ENCODE measurements at regions not wholly inside any gene's neighbourhood (a gene's known extent, or its start where the extent isn't known, plus 50 kb on each side); places are given as distances from the start of the nearest gene placed in this dataset.

- POLR2A ChIA-PET (ENCODE audit: low non-redundant PET) = no interaction called here
- no peak overlapping the region for H3K27ac ChIP-seq
- TF ChIP-seq, protein P1, sequence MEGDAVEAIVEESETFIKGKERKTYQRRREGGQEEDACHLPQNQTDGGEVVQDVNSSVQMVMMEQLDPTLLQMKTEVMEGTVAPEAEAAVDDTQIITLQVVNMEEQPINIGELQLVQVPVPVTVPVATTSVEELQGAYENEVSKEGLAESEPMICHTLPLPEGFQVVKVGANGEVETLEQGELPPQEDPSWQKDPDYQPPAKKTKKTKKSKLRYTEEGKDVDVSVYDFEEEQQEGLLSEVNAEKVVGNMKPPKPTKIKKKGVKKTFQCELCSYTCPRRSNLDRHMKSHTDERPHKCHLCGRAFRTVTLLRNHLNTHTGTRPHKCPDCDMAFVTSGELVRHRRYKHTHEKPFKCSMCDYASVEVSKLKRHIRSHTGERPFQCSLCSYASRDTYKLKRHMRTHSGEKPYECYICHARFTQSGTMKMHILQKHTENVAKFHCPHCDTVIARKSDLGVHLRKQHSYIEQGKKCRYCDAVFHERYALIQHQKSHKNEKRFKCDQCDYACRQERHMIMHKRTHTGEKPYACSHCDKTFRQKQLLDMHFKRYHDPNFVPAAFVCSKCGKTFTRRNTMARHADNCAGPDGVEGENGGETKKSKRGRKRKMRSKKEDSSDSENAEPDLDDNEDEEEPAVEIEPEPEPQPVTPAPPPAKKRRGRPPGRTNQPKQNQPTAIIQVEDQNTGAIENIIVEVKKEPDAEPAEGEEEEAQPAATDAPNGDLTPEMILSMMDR (conservative IDR thresholded peaks at IDR 0.05; ENCODE audit: low read depth) = no peak
- CTCF ChIA-PET = no interaction called here
- DNase-seq (ENCODE audit: low spot score) = no peak
These were observed 222.9 kb upstream of the MEF2C start for GRCh38 chr5:89105836-89106235.

DNA sequence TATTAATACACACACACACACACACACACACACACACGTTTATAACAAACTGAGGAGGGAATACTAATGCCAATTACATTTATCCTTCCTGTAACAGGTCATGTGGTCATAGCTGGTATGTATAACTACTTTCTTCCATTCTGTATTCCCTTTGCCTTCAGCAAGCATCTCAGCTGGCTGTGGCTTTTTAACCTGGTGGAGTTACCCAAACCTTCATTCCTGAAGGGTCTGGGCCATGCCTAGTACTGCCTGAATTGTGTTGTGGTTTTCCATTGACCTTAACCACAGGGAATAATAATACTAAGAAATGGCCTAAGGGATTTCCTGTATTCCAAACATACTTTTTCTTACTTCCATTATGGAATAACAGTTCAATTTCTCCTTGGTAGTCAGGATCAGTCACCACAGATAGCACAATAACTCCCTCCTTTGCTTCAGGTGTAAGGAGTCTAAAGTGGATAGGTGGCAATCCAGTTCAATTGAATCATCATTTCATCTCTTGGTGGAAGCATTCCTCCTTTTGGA is 222.2 kb upstream of the MEF2C start:
- POLR2A ChIA-PET (ENCODE audit: low non-redundant PET) = no interaction called here
- H3K27ac ChIP-seq = no peak overlapping the region
- TF ChIP-seq, protein P1 (conservative IDR thresholded peaks at IDR 0.05; ENCODE audit: low read depth) = no peak
- no peak for DNase-seq (ENCODE audit: low spot score)
- CTCF ChIA-PET = no interaction called here

DNA sequence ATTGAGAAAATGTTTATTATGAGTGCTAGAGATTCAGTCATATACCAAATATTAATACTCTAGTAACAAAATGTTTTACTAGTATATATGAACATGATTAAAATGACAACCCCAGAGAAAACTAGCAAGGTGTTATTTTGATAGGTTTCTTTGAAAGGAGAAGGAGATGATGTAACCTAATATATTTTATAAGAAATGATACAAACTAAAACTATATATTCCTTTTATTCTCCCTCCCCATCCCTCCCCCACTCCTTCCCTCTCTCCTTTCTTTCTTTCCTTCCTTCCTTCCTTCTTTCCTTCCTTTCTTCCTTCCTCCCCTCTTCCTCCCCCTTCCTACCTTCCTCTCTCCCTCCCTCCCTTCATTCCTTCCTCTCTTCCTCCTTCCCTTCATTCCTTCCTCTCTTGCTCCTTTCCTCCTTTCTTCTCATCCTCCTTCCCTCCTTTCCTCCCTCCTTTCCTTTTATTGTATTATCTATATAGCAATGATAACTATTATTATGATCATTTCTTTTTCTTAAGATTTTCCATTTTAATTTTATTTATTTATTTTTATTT is 215.3 kb upstream of the MEF2C start:
- CTCF ChIA-PET = no interaction called here
- no peak overlapping the region for H3K27ac ChIP-seq
- DNase-seq (ENCODE audit: low spot score) = no peak
- TF ChIP-seq, protein P1 (conservative IDR thresholded peaks at IDR 0.05; ENCODE audit: low read depth) = no peak
- POLR2A ChIA-PET (ENCODE audit: low non-redundant PET) = no interaction called here

GRCh38 chr5:89097103-89097502 is 214.1 kb upstream of the MEF2C start:
- no peak for DNase-seq (ENCODE audit: low spot score)
- TF ChIP-seq, protein P1 (conservative IDR thresholded peaks at IDR 0.05; ENCODE audit: low read depth) = no peak
- ChIA-PET POLR2A (ENCODE audit: low non-redundant PET) (no interaction called here), CTCF (interaction anchor here (0.6 kb wide), 1 partner anchor 75 kb away, joined by 3 read pairs; no protein-coding TSS in a partner anchor)
- no peak overlapping the region for H3K27ac ChIP-seq

- DNase-seq (ENCODE audit: low spot score) = no peak
- TF ChIP-seq, protein P1 (conservative IDR thresholded peaks at IDR 0.05; ENCODE audit: low read depth) = no peak
- ChIA-PET CTCF (no interaction called here), POLR2A (ENCODE audit: low non-redundant PET) (no interaction called here)
- H3K27ac ChIP-seq = no peak overlapping the region
These were observed 212.4 kb upstream of the MEF2C start for GRCh38 chr5:89095341-89095740.

DNA sequence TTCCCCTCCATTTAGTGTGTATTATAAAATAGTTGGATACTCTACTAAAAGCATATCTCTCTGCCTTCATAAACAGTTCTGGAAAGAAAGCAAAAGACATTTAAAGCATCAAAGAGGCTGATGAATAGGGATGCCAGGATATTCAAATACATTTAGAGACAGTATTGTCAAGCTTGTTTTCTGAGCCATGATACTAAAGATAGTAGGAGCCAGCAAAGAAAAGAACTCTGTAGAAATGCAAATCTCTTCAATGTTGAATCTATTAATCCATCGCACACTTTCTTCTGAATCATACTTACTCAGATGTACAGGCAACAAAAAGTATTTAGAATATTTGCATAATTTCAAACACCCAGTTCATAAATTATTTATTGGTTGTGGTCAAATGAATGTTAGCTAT is 207.1 kb upstream of the MEF2C start:
- no peak overlapping the region for H3K27ac ChIP-seq
- CTCF ChIA-PET = no interaction called here
- TF ChIP-seq, protein P1 (conservative IDR thresholded peaks at IDR 0.05; ENCODE audit: low read depth) = no peak
- POLR2A ChIA-PET (ENCODE audit: low non-redundant PET) = no interaction called here
- no peak for DNase-seq (ENCODE audit: low spot score)
